PFSK-1 (cell line): ENCODE measurements at regions not wholly inside any gene's neighbourhood (a gene's known extent, or its start where the extent isn't known, plus 50 kb on each side); places are given as distances from the start of the nearest gene placed in this dataset.

ENCODE experiments used
- POLR2AphosphoS5 ChIP-seq: IDR thresholded peaks from 2 replicates; pipeline ENCODE4 v1.6.1; 2012; ENCODE audit warnings: low read depth, mild to moderate bottlenecking, control low read depth, low read length, moderate library complexity
- REST ChIP-seq, 2 experiments: IDR thresholded peaks; 2 replicates each; pipeline versions ENCODE4 v1.6.1 to v1.8.0; 2011 to 2012; ENCODE audit warnings: low read depth in 2 of 2, low read length in 2 of 2, control low read depth in 1 of 2, inconsistent platforms in 1 of 2, mild to moderate bottlenecking in 1 of 2, moderate library complexity in 1 of 2; ENCODE audit not compliant: insufficient read depth in 1 of 2

- TF ChIP-seq POLR2AphosphoS5 (no peak), REST (IDR thresholded peaks at IDR 0.05; ENCODE audit: insufficient read depth in 1 of 2, low read depth in 2 of 2, low read length in 2 of 2) (no peak)
Observed at GRCh38 chr10:83816942-83817341, 322.4 kb upstream of the GHITM start.
